ENCODE measurements at regions not wholly inside any gene's neighbourhood (a gene's known extent, or its start where the extent isn't known, plus 50 kb on each side); places are given as distances from the start of the nearest gene placed in this dataset.

DNA sequence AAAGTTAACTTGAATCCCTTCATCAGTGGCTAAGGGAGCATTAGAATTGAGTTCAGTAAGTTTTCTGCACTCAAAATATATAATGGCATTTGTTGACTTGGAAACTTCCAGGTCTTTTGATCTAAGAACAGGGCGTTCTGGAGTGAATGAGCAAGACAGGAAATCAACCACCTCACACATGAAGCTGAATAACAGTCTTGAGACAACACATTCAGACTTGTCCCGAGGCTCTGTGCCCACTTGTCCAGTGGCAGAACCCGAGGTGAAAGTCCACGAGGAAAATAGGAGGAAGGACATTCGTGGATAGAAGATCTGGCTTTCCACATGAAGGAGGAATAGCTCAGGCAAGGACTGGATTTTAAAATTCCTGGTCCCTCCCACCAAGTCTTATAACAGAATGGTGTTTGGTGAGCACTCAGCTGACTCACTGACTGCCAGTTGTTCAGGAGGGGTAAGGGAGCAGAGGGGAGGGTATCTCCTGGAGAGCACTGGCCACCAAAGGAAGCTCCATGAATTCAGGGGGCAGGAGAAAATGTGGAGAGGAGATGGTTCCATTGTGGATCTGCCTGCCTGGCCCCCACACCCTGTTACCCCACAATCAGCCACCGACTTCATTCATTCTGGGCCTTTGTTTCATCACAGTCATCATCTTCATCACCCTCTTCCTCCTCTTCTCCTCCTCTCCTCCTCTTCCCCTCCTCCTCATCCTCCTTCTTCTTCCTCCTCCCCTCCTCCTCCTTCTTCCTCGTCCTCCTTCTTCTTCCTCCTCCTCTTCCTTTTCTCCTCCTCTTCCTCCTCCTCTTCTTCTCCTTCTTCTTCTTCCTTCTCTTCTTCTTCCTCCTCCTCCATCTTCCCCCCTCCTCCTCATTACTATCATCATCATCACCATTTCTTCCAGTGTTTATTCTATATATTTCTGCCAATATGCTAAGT is 620.1 kb downstream of the MED13L start:
- no peak for TF ChIP-seq RARB (CRISPR knock-in tag; IDR thresholded peaks at IDR 0.05)
- TF ChIP-seq ESRRG (CRISPR knock-in tag; IDR thresholded peaks at IDR 0.05), result no peak
- no peak for TF ChIP-seq ZFP30 (CRISPR knock-in tag; IDR thresholded peaks at IDR 0.05)
- TF ChIP-seq CSDC2 (CRISPR knock-in tag; IDR thresholded peaks at IDR 0.05), result no peak
- TF ChIP-seq, protein P1, sequence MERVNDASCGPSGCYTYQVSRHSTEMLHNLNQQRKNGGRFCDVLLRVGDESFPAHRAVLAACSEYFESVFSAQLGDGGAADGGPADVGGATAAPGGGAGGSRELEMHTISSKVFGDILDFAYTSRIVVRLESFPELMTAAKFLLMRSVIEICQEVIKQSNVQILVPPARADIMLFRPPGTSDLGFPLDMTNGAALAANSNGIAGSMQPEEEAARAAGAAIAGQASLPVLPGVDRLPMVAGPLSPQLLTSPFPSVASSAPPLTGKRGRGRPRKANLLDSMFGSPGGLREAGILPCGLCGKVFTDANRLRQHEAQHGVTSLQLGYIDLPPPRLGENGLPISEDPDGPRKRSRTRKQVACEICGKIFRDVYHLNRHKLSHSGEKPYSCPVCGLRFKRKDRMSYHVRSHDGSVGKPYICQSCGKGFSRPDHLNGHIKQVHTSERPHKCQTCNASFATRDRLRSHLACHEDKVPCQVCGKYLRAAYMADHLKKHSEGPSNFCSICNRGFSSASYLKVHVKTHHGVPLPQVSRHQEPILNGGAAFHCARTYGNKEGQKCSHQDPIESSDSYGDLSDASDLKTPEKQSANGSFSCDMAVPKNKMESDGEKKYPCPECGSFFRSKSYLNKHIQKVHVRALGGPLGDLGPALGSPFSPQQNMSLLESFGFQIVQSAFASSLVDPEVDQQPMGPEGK (CRISPR knock-in tag; IDR thresholded peaks at IDR 0.05; ENCODE audit: borderline replicate concordance), result no peak
- TF ChIP-seq ZNF565 (CRISPR knock-in tag; conservative IDR thresholded peaks at IDR 0.05; ENCODE audit: low read depth), result no peak
- TF ChIP-seq, protein P2, sequence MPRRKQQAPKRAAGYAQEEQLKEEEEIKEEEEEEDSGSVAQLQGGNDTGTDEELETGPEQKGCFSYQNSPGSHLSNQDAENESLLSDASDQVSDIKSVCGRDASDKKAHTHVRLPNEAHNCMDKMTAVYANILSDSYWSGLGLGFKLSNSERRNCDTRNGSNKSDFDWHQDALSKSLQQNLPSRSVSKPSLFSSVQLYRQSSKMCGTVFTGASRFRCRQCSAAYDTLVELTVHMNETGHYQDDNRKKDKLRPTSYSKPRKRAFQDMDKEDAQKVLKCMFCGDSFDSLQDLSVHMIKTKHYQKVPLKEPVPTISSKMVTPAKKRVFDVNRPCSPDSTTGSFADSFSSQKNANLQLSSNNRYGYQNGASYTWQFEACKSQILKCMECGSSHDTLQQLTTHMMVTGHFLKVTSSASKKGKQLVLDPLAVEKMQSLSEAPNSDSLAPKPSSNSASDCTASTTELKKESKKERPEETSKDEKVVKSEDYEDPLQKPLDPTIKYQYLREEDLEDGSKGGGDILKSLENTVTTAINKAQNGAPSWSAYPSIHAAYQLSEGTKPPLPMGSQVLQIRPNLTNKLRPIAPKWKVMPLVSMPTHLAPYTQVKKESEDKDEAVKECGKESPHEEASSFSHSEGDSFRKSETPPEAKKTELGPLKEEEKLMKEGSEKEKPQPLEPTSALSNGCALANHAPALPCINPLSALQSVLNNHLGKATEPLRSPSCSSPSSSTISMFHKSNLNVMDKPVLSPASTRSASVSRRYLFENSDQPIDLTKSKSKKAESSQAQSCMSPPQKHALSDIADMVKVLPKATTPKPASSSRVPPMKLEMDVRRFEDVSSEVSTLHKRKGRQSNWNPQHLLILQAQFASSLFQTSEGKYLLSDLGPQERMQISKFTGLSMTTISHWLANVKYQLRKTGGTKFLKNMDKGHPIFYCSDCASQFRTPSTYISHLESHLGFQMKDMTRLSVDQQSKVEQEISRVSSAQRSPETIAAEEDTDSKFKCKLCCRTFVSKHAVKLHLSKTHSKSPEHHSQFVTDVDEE (CRISPR knock-in tag; IDR thresholded peaks at IDR 0.05), result no peak
- no peak for ATAC-seq

DNA sequence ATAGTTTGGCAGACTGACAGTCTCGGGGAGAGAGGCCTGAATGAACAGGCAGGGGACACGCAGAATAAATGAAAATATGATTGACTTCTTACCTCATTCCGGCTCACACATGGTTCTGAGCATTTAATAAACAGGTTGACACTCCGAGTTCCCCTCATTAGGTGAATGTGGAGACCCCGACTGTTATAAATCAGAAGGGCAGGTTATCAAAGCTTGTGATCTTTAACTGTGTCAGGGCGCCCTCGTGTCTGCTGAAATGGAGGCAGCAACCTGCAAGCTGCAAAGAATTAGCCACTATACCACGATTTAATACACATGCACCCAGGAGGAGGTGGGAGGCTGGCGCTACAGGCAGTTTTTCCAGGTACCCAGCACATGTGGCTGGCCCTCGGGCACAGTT is 627.5 kb downstream of the MED13L start:
- ATAC-seq, result no peak
- TF ChIP-seq ZNF70 (CRISPR knock-in tag; IDR thresholded peaks at IDR 0.05) (no peak), GLIS3 (CRISPR knock-in tag; IDR thresholded peaks at IDR 0.05) (no peak), BACH2 (CRISPR knock-in tag; IDR thresholded peaks at IDR 0.05; ENCODE audit: borderline replicate concordance) (no peak), CSDC2 (CRISPR knock-in tag; IDR thresholded peaks at IDR 0.05) (no peak), SNAI2 (CRISPR knock-in tag; IDR thresholded peaks at IDR 0.05) (no peak), ESRRG (CRISPR knock-in tag; IDR thresholded peaks at IDR 0.05) (no peak)
- TF ChIP-seq, protein P2 (CRISPR knock-in tag; IDR thresholded peaks at IDR 0.05), result no peak
- TF ChIP-seq, protein P3, sequence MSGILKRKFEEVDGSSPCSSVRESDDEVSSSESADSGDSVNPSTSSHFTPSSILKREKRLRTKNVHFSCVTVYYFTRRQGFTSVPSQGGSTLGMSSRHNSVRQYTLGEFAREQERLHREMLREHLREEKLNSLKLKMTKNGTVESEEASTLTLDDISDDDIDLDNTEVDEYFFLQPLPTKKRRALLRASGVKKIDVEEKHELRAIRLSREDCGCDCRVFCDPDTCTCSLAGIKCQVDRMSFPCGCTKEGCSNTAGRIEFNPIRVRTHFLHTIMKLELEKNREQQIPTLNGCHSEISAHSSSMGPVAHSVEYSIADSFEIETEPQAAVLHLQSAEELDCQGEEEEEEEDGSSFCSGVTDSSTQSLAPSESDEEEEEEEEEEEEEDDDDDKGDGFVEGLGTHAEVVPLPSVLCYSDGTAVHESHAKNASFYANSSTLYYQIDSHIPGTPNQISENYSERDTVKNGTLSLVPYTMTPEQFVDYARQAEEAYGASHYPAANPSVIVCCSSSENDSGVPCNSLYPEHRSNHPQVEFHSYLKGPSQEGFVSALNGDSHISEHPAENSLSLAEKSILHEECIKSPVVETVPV (CRISPR knock-in tag; IDR thresholded peaks at IDR 0.05), result no peak
- TF ChIP-seq, protein P1 (CRISPR knock-in tag; IDR thresholded peaks at IDR 0.05; ENCODE audit: borderline replicate concordance), result no peak

DNA sequence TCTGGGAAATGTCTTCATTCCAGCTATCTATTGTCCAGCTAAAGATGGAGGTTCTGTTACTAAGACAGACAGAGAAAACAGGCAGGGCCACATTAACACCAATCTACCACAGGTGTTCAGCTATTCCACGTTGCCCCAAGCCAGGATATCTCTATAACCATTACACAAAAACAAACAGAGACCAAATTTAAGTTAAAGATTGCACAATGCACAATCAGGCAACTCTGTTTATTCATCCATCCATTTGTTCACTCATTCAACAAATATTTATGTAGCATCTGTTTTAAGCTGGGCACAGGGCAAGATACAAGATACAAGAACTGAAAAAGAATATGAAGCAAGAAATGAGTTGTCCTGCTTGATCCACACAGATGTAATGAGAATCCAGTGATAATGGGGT is 629.0 kb downstream of the MED13L start:
- TF ChIP-seq ESRRG (CRISPR knock-in tag; IDR thresholded peaks at IDR 0.05), result no peak
- no peak for TF ChIP-seq ZNF8 (CRISPR knock-in tag; IDR thresholded peaks at IDR 0.05)
- TF ChIP-seq BACH2 (CRISPR knock-in tag; IDR thresholded peaks at IDR 0.05; ENCODE audit: borderline replicate concordance), result no peak
- TF ChIP-seq GLIS3 (CRISPR knock-in tag; IDR thresholded peaks at IDR 0.05), result no peak

DNA sequence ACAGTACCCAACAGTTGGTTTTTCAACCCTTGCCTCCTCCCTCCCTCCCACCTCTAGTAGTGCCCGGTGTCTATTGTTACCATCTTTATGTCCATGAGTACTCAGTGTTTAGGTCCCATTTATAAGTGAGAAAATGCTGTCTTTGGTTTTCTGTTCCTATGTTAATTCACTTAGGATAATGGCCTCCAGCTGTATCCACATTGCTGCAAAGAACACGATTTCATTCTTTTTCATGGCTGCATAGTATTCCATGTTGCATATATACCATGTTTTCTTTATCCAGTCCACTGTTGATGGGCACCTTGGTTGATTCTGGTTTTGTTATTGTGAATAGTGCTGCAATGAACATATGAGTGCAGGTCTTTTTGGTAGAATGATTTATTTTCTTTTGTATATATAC is 631.3 kb downstream of the MED13L start:
- no peak for ATAC-seq

More for the DNA sequence above, 629.0 kb downstream of the MED13L start:
- ATAC-seq, result no peak

More for the DNA sequence above, 631.3 kb downstream of the MED13L start:
- TF ChIP-seq ZNF70 (CRISPR knock-in tag; IDR thresholded peaks at IDR 0.05), result no peak
- no peak for TF ChIP-seq ARNTL (CRISPR knock-in tag; IDR thresholded peaks at IDR 0.05; ENCODE audit: borderline replicate concordance, low read depth)
- no peak for TF ChIP-seq ZNF565 (CRISPR knock-in tag; conservative IDR thresholded peaks at IDR 0.05; ENCODE audit: low read depth)
- TF ChIP-seq CSDC2 (CRISPR knock-in tag; IDR thresholded peaks at IDR 0.05), result no peak
- TF ChIP-seq, protein P4, sequence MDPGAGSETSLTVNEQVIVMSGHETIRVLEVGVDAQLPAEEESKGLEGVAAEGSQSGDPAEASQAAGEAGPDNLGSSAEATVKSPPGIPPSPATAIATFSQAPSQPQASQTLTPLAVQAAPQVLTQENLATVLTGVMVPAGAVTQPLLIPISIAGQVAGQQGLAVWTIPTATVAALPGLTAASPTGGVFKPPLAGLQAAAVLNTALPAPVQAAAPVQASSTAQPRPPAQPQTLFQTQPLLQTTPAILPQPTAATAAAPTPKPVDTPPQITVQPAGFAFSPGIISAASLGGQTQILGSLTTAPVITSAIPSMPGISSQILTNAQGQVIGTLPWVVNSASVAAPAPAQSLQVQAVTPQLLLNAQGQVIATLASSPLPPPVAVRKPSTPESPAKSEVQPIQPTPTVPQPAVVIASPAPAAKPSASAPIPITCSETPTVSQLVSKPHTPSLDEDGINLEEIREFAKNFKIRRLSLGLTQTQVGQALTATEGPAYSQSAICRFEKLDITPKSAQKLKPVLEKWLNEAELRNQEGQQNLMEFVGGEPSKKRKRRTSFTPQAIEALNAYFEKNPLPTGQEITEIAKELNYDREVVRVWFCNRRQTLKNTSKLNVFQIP (CRISPR knock-in tag; IDR thresholded peaks at IDR 0.05; ENCODE audit: borderline replicate concordance, low read depth), result no peak
- TF ChIP-seq ESRRG (CRISPR knock-in tag; IDR thresholded peaks at IDR 0.05), result no peak
- TF ChIP-seq ZNF8 (CRISPR knock-in tag; IDR thresholded peaks at IDR 0.05), result no peak
- no peak for TF ChIP-seq BACH2 (CRISPR knock-in tag; IDR thresholded peaks at IDR 0.05; ENCODE audit: borderline replicate concordance)
- no peak for TF ChIP-seq GLIS3 (CRISPR knock-in tag; IDR thresholded peaks at IDR 0.05)
